CD4-positive, alpha-beta T cell treated with Interleukin-4 for 1 hour (primary cell): ENCODE measurements at regions not wholly inside any gene's neighbourhood (a gene's known extent, or its start where the extent isn't known, plus 50 kb on each side); places are given as distances from the start of the nearest gene placed in this dataset.
"Not testable (repeated sequence)": the region's sequence is repeated elsewhere in the genome, so short reads cannot be mapped to it uniquely, and the experiment has no call there.

ENCODE experiments used
- DNase-seq, 2 donors: peaks; one replicate each; pipeline ENCODE4 v3.0.0-alpha.2; 2020 to 2022

- no peak for DNase-seq
These were observed 100.9 kb downstream of the NAV1 start for GRCh38 chr1:201639826-201640225.

- no peak for DNase-seq
These were observed 101.7 kb downstream of the NAV1 start for GRCh38 chr1:201640624-201641023.

DNA sequence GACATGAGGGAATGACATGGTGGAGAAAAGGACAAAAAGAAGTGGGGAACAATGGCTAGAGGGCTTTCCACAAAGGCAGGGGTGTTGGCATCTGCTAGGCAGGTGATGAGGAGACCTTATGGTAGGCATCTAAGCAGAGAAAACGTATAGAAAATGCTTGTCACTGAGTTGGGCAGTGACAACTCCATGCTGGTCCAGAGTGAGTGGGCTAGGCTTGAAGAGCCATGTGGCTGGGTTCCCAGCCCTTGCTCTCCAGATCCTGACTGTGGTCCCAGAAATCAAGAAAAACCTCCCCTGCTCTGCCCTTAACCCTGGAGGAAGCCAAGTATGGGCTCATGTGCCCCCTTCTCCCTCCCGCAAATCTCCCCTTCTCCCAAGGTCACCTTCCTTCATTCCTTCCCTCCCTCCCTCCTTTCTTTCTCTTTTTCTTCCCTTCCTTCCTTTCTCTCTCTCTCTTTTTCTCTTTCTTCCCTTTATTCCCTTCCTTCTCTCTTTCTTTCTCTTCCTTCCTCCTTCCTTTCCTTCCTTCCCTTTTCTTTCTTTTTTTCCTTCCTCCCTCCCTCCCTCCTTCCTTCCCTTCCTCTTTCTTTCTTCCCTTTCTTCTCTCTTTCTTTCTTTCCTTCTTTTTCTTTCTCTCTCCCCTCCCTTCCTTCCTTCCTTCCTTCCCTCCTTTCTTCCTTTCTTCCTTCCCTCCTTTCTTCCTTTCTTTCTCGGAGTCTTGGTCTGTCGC, 102.8 kb downstream of the NAV1 start:
- no peak for DNase-seq

- DNase-seq, result no peak
These were observed 104.8 kb downstream of the NAV1 start for GRCh38 chr1:201643835-201644104.

DNA sequence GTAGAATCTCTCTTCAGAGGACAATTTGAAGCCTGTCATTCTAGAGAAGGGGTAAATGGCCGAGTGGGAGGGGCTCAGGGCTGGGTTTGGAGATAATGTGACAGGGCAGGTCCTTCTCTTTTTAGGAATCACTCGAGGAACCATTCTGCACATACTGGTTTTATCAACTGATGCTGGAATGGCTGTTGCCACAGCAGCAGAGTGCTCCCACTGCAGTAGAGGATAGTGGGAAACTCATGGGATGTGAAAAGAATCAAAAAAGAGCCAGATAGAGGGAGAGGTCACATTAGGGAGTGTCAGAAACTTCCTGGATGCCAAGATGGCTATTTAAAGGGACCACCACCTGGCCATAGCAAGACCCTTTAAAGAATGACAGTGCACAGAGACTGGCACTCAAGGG, 105.3 kb downstream of the NAV1 start:
- DNase-seq, result no peak

DNA sequence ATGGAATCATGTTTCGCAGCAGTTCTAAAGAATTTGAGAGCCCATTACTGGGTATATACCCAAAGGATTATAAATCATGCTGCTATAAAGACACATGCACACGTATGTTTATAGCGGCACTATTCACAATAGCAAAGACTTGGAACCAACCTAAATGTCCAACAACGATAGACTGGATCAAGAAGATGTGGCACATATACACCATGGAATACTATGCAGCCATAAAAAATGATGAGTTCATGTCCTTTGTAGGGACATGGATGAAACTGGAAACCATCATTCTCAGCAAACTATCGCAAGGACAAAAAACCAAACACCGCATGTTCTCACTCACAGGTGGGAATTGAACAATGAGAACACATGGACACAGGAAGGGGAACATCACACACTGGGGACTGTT, 106.1 kb downstream of the NAV1 start:
- not testable (repeated sequence) for DNase-seq

DNA sequence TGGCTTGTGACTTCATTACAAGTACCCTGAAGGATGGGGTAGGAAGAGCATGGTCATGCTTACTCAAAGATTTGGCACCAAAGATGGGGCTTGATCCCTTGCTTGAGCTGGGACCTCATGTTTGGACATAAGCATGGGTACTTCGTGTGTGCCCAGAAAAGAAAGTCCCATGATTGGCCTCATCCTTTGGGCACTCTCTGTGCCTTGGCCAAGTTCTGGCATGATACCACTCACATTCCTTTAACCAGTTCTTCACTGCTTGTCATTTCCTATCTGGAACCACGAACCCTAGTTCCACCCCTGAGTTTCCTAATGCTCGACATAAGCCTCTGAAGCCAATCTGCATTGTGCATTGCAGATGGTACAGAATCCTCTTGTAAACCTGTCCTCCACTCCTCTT, 107.0 kb downstream of the NAV1 start:
- DNase-seq, result no peak

DNA sequence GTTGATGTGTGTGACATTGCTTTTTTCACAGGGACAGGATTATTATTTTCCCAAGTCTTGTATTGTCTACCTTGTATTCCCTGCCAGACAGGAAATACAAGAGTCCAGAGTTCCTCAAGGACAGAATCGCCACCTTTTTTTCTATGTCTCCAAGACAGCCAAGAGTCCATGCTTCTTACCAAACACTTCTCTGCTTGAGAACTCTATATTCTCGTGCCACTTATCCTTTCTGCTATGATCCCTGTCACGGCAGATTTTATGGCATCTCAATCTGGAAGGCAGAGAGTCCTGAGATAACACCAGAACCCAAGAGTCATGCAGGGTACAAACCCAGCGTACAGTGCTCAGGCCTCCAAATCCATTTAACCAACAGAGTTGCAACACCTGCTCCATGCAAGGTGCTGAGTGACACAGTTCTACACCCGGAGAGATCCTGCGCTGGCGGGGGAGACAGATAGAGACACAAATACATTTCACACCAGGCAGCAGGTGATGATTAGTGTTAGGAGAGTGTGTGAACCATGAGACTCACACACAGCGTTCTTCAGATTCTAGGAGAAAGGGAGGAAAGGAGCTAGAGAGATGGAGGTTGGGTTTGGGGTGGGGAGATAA, 107.6 kb downstream of the NAV1 start:
- no peak for DNase-seq

DNA sequence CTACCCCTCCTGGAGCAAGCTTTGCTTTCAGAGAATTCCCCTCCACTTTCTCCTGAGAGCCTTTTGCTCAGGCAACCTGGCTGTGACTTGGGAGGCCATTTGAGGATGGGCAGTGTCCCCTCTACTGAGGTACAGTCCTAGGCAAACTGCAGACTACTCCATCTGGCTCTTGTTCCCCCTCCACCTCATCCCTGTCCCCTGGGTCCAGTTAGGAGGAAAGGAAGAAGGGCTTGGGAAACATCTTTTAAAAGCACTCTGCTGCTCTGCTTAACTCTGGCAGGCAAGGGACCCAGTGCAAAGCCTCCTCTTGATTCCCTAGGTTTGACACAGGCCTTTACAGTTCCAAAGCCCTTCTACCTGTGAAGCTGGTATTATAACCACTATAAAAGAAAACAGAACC, 108.2 kb downstream of the NAV1 start:
- DNase-seq, result no peak

DNA sequence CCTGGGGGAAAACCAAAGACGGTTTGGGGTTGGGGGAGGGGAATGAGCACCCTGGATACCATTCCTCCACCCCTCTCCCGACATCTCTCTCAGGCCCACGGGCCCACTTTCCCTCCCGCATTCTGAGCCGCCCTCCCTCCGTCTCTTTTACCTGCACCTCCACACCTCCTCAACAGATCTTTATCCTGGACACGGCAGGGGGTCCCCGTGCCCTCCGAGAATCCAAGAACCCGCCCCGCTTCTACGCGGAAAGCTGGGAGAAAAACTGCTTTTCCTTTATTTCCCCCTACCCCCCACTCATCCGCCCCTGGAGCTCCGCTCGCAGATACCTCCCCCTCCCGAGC, 108.8 kb downstream of the NAV1 start:
- DNase-seq, result no peak

DNA sequence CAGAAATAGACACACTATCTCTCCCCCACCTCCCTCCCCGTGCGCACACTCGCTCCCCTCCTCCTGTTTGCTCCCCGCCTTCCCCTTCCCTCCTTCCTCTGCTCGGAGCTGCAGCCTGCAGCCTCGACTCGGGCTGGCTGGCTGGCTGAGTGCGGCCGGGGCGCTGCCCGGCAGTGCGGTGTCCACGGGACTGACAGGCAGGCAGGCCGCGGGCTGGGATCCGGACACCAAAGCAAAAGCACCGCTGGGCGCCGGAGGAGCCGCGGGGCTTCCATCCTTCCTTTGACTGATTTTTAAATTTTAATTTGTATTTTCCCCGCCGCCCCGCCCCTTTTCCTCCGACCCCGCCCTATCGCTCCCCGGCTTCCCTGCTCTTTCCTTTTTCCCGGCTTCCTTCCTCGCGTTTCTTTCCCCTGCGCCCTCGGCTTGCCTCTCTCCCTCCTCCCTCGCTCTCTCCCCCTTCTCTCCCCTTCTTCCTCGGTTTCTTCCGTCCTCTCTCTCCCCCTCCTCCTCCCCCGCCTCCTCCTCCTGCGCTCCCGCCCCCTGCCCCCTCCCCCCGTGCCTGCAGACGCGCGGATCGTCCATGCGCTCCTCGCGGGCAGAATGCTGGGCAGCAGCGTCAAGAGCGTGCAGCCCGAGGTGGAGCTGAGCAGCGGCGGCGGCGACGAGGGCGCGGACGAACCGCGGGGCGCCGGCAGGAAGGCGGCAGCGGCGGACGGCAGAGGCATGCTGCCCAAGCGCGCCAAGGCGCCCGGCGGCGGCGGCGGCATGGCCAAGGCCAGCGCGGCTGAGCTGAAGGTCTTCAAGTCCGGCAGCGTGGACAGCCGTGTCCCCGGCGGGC, 109.4 kb downstream of the NAV1 start:
- DNase-seq, result no peak

- no peak for DNase-seq
These were observed 110.2 kb downstream of the NAV1 start for GRCh38 chr1:201648907-201649721.

DNA sequence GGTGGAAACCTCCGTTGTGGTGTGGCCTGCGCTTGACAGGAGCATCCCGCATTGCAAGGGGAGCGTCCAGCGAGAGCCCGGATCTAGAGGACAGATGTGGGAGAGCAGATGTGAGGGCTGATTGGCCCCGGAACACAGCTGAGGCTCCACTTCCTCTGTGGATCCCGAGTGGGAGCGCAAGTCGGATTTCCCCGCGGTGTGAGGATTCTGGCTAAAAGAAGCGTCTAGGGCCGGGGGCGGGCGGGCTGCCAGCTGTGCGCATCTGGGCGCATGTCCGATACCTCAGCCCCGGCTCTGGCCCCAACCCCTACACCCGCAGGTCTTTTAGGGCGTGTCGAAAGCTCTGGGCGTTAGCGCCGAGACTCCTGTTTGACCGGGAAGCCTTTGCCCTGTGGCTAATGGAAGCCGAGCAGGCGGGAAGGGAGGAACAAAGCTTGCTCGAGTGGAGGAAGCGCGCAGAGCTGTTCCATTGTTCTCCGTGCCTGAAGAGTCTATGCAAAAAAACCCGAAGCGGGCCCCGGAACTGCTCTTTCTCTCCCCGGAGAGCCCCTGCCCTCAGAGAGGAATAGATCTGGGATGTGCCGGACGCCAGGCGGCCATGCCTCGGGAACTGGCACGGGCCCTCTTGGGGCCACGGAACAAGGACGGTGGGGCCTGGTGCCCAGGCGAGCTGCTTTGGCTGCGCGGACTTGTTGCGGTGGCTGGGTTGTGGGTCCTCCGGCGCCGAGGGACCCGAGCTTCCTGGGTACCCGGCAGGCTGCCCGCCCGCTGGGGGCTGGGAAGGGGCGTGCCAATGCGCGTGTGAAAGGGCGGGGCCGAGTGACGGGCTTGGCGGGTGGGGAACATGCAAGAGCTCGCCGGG, 111.1 kb downstream of the NAV1 start:
- no peak for DNase-seq

GRCh38 chr1:201650623-201650933, 111.7 kb downstream of the NAV1 start:
- DNase-seq, result no peak

DNA sequence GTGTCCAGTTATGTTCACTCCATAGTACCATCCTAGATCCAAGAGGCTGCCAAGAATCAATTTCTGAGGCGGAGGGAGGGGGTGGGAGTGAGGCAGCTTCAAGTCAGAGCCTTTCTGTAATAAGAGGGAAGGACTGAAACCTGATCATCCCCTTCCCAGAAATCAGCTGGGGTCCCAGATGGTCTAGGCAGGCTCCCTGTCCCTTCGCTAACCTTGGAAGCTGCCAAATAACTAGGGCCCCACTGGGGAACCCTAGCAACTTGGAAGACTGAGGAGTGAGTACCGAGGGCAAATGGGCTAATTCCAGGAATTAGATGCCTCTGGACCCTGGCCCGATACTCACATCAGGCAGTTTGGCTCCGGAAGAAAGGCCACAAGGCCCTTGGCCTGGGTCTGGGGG, 113.3 kb downstream of the NAV1 start:
- no peak for DNase-seq

- DNase-seq, result no peak
These were observed 114.3 kb downstream of the NAV1 start for GRCh38 chr1:201653233-201653632.

GRCh38 chr1:201653883-201654282, 115.0 kb downstream of the NAV1 start:
- DNase-seq, result no peak

GRCh38 chr1:201655243-201655642, 116.3 kb downstream of the NAV1 start:
- no peak for DNase-seq

GRCh38 chr1:201655910-201656309, 117.0 kb downstream of the NAV1 start:
- DNase-seq, result no peak

GRCh38 chr1:201656311-201657032, 117.5 kb downstream of the NAV1 start:
- DNase-seq, result no peak

GRCh38 chr1:201659572-201659971, 120.6 kb downstream of the NAV1 start:
- no peak for DNase-seq
